ENCODE measurements at regions not wholly inside any gene's neighbourhood (a gene's known extent, or its start where the extent isn't known, plus 50 kb on each side); places are given as distances from the start of the nearest gene placed in this dataset.
"Not testable (repeated sequence)": the region's sequence is repeated elsewhere in the genome, so short reads cannot be mapped to it uniquely, and the experiment has no call there.

DNA sequence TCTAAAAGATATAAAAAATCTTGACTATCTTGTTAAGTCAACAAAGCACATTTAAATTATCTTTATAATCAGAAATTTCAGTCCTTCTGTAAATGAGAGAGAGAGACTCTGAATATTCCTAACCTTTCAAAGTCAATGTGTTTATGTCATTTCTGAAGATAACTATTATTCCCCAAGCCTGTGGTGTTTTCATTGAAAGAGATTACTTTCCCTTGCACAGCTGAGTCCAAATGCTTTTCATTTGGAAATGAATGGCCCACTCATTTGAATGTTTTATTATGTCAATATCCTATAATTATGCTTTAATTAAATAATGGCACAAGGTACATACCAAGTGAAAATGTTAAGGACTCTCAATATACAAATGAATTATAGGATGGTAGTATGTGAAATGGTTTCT is 680.0 kb upstream of the DPPA4 start:
- H3K4me1 Mint-ChIP-seq (ENCODE audit: low read depth, unreplicated experiment), result peaks cover 2% of the 10 kb centered on the region
- H3K9me3 Mint-ChIP-seq (ENCODE audit: unreplicated experiment), result no peaks in the 10 kb centered on the region
- TF ChIP-seq, protein P1, sequence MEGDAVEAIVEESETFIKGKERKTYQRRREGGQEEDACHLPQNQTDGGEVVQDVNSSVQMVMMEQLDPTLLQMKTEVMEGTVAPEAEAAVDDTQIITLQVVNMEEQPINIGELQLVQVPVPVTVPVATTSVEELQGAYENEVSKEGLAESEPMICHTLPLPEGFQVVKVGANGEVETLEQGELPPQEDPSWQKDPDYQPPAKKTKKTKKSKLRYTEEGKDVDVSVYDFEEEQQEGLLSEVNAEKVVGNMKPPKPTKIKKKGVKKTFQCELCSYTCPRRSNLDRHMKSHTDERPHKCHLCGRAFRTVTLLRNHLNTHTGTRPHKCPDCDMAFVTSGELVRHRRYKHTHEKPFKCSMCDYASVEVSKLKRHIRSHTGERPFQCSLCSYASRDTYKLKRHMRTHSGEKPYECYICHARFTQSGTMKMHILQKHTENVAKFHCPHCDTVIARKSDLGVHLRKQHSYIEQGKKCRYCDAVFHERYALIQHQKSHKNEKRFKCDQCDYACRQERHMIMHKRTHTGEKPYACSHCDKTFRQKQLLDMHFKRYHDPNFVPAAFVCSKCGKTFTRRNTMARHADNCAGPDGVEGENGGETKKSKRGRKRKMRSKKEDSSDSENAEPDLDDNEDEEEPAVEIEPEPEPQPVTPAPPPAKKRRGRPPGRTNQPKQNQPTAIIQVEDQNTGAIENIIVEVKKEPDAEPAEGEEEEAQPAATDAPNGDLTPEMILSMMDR (IDR thresholded peaks at IDR 0.05; ENCODE audit: partially characterized antibody, unreplicated experiment), result no peak
- H3K36me3 Mint-ChIP-seq (ENCODE audit: unreplicated experiment), result no peaks in the 10 kb centered on the region
- peaks cover 2% of the 10 kb centered on the region for H3K27me3 Mint-ChIP-seq (ENCODE audit: unreplicated experiment)
- no peak overlapping the region for H3K27ac Mint-ChIP-seq (ENCODE audit: unreplicated experiment)
- DNase-seq, result no peak
- no peak overlapping the region for H3K4me3 Mint-ChIP-seq (ENCODE audit: unreplicated experiment)

DNA sequence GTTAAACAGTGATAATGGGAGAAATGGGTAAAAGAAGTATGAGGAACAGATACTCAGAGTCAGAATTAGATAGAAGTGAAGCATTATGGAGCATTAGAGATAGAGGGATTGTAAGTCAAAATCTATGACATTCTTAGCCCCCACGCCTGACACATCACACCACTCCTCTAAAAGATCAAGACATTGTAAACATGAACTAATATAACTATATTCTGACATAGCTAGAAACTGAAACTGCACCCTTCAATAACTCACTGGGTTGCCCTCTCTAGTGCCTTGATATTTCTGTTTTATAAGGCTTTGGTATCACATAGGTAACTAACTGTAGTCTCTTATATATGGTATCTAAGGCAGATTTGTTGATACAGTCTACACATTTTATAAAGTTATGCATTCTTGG is 684.3 kb upstream of the DPPA4 start:
- Mint-ChIP-seq H3K36me3 (ENCODE audit: unreplicated experiment) (no peaks in the 10 kb centered on the region), H3K4me3 (ENCODE audit: unreplicated experiment) (no peak overlapping the region), H3K27me3 (ENCODE audit: unreplicated experiment) (peaks cover 3% of the 10 kb centered on the region), H3K9me3 (ENCODE audit: unreplicated experiment) (no peaks in the 10 kb centered on the region), H3K4me1 (ENCODE audit: low read depth, unreplicated experiment) (peaks cover 2% of the 10 kb centered on the region), H3K27ac (ENCODE audit: unreplicated experiment) (no peak overlapping the region)
- TF ChIP-seq, protein P1 (IDR thresholded peaks at IDR 0.05; ENCODE audit: partially characterized antibody, unreplicated experiment), result no peak
- DNase-seq, result no peak

DNA sequence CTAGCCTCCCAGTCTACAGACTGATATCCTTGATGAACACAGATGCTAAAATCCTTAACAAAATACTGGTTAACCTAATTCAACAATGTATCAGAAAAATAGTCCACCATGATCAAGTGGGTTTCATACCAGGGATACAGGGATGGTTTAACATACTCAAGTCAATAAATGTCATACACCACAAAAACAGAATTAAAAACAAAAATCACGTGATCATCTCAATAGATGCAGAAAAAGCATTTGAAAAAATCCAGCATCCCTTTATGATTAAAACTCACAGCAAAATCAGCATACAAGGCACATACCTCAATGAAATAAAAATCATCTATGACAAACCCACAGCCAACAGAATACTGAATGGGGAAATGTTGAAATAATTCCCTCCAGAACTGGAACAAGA is 685.7 kb upstream of the DPPA4 start:
- not testable (repeated sequence) for DNase-seq; H3K27ac Mint-ChIP-seq (ENCODE audit: unreplicated experiment); H3K9me3 Mint-ChIP-seq (ENCODE audit: unreplicated experiment); H3K36me3 Mint-ChIP-seq (ENCODE audit: unreplicated experiment); H3K4me3 Mint-ChIP-seq (ENCODE audit: unreplicated experiment); H3K27me3 Mint-ChIP-seq (ENCODE audit: unreplicated experiment); H3K4me1 Mint-ChIP-seq (ENCODE audit: low read depth, unreplicated experiment)

DNA sequence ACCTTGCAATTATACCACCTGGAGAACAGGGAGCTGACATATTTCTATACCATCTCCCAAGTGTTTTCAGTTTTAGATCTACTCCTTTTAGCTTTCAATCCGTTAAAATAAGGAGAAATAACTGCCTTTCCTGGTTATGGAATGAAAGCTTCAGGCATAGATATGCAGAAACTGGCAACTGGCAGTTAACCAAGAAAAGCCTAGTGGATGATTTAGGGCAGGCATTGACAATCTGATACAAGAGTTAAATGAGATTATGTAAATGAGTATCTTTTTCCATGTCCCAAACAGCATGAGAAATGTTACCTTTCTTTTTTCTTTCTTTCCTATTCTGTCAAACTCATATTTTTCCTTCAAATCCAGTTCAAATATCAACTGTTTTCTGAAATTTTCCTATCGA is 689.1 kb upstream of the DPPA4 start:
- peaks cover 2% of the 10 kb centered on the region for H3K27me3 Mint-ChIP-seq (ENCODE audit: unreplicated experiment)
- no peak overlapping the region for H3K27ac Mint-ChIP-seq (ENCODE audit: unreplicated experiment)
- H3K36me3 Mint-ChIP-seq (ENCODE audit: unreplicated experiment), result no peaks in the 10 kb centered on the region
- H3K9me3 Mint-ChIP-seq (ENCODE audit: unreplicated experiment), result no peaks in the 10 kb centered on the region
- H3K4me3 Mint-ChIP-seq (ENCODE audit: unreplicated experiment), result no peak overlapping the region
- TF ChIP-seq, protein P1 (IDR thresholded peaks at IDR 0.05; ENCODE audit: partially characterized antibody, unreplicated experiment), result no peak
- H3K4me1 Mint-ChIP-seq (ENCODE audit: low read depth, unreplicated experiment), result no peaks in the 10 kb centered on the region
- no peak for DNase-seq

DNA sequence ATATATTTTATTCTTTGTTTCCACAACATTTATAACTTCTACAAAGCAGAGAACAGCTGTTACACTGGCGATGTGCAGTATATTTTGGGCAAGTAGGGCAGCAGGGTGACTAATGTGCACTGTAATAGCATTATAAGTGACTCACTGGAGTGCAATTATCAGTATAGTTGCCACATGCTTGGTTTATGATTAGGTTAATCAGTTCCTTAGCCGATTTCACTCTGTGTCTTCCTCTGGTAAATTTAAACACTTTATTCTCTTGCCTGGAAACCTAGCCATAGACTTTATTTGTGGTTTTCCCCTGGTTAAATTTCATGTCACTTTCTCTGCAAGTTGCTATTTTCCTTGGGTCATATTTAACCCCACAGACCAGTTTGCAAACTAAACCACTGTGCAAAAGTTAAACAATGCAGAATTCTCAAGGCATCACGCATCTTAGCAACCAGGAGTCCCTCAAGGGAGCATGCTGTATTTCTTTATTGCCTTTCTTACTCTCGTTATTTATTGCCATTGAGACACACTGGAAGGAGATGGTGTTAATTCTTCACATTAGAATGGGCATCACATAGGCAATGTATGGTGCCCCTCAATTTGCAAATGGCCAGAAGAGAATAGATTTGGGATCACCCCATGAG is 690.2 kb upstream of the DPPA4 start:
- Mint-ChIP-seq H3K27ac (ENCODE audit: unreplicated experiment) (no peak overlapping the region), H3K4me3 (ENCODE audit: unreplicated experiment) (no peak overlapping the region), H3K27me3 (ENCODE audit: unreplicated experiment) (peaks cover 2% of the 10 kb centered on the region), H3K9me3 (ENCODE audit: unreplicated experiment) (no peaks in the 10 kb centered on the region), H3K36me3 (ENCODE audit: unreplicated experiment) (no peaks in the 10 kb centered on the region), H3K4me1 (ENCODE audit: low read depth, unreplicated experiment) (no peaks in the 10 kb centered on the region)
- TF ChIP-seq, protein P1 (IDR thresholded peaks at IDR 0.05; ENCODE audit: partially characterized antibody, unreplicated experiment), result no peak
- no peak for DNase-seq
